Urinary bladder (tissue), 3 donors: ENCODE measurements at regions not wholly inside any gene's neighbourhood (a gene's known extent, or its start where the extent isn't known, plus 50 kb on each side); places are given as distances from the start of the nearest gene placed in this dataset.

Experiments
- DNase-seq: peaks from one replicate; pipeline ENCODE4 v3.0.0-alpha.2; 2015; ENCODE audit errors: extremely low spot score
- H3K27ac ChIP-seq: one replicate; pipeline ENCODE4 v1.5.1; 2013; ENCODE audit warnings: low read depth, mild to moderate bottlenecking, moderate library complexity
- H3K36me3 ChIP-seq: one replicate; pipeline ENCODE4 v1.6.1; 2013; ENCODE audit warnings: mild to moderate bottlenecking, moderate library complexity; ENCODE audit not compliant: insufficient read depth
- H3K4me1 ChIP-seq: one replicate; pipeline ENCODE4 v1.6.1; 2013; ENCODE audit warnings: mild to moderate bottlenecking, moderate library complexity; ENCODE audit not compliant: insufficient read depth
- H3K4me3 ChIP-seq: one replicate; pipeline ENCODE4 v1.5.1; 2013; ENCODE audit warnings: low read depth, low read length
- WGBS: extraction: QIAGEN DNeasy Blood & Tissue Kit; methylation state at CpG from one replicate; pipeline ENCODE4 v1.1.7; 2013; 5-methylcytosine and 5-hydroxymethylcytosine counted together
- donor health status: healthy with polysubstance abuse.
- donor health status: healthy.

DNA sequence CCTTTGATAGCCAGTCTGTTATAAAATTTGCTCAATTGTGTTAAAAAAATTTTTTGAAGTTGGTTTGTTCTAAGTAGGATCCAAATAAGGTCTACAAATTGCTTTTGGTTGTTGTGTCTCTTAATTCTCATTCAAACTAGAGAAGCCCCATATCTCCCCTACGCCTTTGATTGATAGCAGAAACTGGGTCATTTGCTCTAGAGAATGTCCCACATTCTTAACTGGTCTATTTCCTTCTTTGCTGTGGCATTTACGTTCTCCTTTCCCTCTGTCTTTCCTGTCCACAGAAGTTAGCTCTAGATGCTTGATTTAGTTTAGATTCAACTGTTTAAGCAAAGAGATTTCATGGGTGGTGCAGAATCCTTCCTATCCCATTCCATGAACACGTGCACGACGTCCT lies 174.6 kb upstream of the SVIL start:
- Histone ChIP-seq H3K36me3 (no peaks in the 10 kb centered on the region), H3K4me3 (no peak overlapping the region), H3K27ac (no peak overlapping the region), H3K4me1 (no peaks in the 10 kb centered on the region)
- no peak for DNase-seq
- 91% methylated on average over 5 of the region's 5 CpGs for WGBS

DNA sequence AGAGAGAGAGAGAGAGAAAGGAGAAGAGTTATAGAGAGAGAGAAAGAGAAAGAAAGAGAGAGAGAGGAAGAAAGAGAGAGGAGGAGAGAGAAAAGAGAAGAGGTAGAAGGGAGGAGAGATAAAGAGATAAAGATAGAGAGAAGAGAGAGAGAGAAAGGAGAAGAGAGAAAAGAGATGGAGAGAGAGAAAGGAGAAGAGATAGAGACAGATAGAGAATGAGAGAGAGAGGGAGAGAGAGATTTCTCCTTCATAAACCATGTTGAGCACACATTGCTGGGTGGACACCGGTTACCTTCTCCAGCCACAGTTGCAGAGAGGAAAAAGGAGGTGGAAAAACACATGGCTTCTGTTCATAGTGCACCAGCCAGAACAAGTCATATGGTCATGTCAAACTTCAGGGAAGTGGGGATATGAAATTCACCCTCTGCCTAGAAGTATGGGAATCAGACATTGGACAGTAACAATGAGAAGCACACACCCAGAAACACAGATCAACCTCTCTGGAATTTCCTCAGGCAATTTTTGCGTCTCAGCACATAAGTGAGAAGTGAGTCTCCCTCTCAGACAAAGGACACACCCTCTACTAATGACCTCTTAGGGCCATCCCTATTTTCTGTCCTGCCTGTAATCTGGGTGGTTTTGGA lies 172.5 kb upstream of the SVIL start:
- no peak overlapping the region for H3K4me3 ChIP-seq
- no peak overlapping the region for H3K27ac ChIP-seq
- 66% methylated on average over 2 of the region's 2 CpGs for WGBS
- no peak for DNase-seq
- H3K36me3 ChIP-seq: no peaks in the 10 kb centered on the region
- no peaks in the 10 kb centered on the region for H3K4me1 ChIP-seq

DNA sequence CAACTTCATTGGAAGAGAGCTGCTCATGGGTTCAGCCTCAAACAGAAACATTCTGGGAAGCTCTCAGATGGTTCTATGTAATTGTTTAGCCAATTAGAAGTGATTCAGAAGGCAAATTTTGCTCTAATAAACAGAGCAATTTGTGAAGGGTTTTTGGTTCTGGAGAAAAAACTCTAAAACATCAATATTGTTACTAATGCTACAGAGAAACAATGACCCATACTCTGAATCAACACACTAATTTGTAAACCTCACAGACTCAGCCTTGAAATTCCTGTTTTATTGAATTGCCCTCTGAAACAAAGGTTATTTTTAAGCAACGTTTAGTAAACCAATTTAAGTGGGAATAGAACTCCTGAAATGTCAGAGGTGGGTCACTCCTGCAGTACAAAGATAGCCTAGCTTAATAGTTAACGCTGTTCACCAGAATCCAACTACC lies 171.6 kb upstream of the SVIL start:
- Histone ChIP-seq H3K4me3 (no peak overlapping the region), H3K27ac (no peak overlapping the region), H3K36me3 (no peaks in the 10 kb centered on the region), H3K4me1 (no peaks in the 10 kb centered on the region)
- 64% methylated on average over 2 of the region's 2 CpGs for WGBS
- DNase-seq: no peak

DNA sequence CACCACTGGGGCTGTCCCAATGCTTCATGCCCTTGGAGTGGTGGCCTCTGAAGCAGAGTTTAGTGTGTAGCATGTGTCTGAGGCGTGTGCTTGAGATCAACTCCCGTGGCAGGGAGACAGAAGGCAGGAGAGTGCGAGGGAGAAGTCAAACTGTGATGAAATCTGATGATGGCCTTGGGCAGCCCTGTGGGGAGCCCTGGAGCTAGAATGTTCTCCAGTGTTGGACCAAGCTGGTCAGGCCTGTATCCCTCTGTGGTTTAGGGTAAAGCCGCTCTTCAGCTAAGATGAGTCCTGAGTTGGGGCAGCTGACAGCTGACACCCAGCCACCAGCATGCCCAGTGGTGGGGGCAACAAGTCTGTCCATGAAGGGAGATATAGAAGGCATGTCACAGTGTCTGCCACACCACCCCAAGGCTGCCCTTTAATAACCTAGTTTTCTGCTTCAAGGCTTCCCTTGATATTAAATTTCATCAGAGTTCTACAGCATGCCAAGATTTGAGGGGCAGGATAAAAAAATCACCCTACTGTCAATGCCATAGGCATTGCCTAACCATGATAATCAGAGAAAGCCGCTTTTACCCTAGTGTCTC lies 170.5 kb upstream of the SVIL start:
- DNase-seq: no peak
- no peaks in the 10 kb centered on the region for H3K36me3 ChIP-seq
- WGBS: 76% methylated on average over 5 of the region's 5 CpGs
- H3K27ac ChIP-seq: no peak overlapping the region
- no peaks in the 10 kb centered on the region for H3K4me1 ChIP-seq
- no peak overlapping the region for H3K4me3 ChIP-seq

DNA sequence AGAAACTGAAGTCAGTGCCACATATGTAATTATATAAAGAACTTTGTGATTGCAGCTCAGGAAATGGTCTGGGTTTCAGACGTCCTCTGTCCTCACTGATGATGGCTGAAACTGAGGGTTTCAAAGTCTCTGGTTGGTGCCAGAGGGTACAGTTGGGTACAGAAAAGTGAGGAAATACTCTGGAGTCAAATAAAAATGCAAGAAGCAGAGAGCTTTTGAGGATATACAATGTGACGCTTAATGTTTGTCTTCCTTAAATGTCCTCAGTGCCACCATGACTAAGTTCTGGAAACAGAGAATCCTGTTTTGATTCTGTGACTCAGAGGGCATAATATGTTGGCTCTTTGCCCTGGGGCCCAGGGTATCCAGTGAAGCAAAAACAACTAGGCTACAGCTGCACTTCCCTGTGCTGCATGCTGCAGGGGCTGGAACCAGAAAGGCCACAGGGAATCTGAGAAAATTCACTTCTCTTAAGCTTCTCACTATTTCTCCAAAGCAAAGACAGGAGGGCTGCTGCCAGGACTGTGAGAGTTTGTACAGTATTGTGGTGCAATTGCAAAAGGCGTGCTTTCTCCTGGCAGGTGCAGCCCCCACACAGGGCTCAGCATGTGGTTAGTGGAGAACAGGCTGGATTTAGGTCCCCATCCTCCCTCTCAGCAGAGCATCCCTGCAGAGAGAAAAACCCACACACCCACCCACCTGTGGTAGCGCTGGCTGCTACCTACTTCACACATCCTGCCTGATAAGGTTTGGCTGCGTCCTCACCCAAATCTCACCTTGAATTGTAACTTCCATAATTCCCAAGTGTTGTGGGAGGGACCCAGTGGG lies 169.5 kb upstream of the SVIL start:
- H3K4me1 ChIP-seq: no peaks in the 10 kb centered on the region
- no peak overlapping the region for H3K27ac ChIP-seq
- H3K4me3 ChIP-seq: no peak overlapping the region
- no peaks in the 10 kb centered on the region for H3K36me3 ChIP-seq
- WGBS: 74% methylated on average over 5 of the region's 5 CpGs
- no peak for DNase-seq

DNA sequence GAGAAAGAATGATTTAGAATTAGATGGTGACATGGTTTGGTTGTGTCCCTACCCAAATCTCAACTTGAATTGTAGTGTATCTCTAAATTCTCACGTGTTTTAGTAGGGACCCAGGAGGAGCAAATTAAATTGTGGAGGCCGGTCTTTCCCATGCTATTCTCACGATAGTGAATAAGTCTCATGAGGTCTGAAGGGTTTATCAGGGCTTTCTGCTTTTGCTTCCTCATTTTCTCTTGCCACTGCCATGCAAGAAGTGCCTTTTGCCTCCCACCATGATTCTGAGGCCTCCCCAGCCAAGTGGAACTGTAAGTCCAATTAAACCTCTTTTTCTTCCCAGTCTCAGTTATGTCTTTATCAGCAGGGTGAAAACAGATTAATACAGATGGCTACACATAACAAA lies 167.4 kb upstream of the SVIL start:
- DNase-seq: no peak
- WGBS: 92% methylated on average over 3 of the region's 3 CpGs
- no peaks in the 10 kb centered on the region for H3K36me3 ChIP-seq
- peaks cover 2% of the 10 kb centered on the region for H3K4me1 ChIP-seq
- H3K27ac ChIP-seq: no peak overlapping the region
- no peak overlapping the region for H3K4me3 ChIP-seq

DNA sequence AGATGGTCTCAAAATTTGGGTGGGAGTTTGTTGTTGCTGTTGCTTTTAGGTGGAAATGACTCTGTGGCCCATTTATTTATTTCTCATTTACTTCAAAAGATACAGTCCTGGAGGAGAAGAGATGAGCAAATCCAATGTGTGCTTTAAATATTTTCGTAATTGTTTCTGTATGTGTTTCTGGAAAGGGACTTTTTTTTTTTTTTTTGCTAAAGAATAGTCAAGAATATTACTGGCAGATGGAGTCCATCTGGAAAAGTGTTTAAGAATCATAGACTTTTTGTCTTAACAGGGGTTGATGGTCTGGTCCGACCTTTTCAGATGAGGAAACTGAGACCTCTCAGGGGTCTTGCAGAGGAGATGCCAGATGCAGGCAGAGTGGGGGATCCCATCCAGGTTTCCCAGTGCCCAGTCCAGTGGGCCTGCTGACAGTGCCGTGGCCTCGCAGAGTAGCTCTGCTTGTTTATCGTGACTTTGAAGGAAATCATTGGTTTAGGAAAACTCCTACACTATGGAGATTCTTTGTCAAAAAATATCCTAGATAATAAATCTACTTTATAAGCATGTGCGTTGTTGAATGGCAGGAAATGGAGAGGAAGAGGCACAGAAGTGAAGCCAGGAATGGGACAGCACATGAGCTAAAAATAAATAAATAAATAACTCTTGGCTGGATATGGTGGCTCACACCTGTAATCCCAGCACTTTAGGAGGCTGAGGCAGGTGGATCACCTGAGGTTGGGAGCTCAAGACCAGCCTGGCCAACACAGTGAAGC lies 164.3 kb upstream of the SVIL start:
- WGBS: 80% methylated on average over 6 of the region's 6 CpGs
- no peak overlapping the region for H3K27ac ChIP-seq

DNA sequence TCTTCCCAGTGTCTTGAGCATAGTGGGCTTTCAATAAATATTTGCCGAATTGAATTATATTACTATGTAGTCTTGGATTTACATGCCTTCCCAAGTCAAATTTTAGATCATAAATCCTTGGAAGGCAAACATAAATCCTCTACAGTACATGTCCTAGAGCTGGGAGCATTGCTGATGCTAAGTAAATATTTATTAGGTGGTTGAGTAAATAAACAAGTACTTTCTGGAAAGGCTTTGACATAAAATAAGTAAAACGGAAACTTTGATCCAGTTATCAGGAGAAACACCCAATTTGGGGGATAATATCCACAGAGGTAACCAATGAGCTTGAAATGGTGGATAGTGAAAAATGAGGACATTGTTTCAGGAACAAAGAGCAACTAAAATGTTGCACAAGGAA lies 162.8 kb upstream of the SVIL start:
- H3K4me1 ChIP-seq: peaks cover 2% of the 10 kb centered on the region
- WGBS: 59% methylated on average over 2 of the region's 2 CpGs
- DNase-seq: no peak
- H3K27ac ChIP-seq: no peak overlapping the region
- H3K4me3 ChIP-seq: no peak overlapping the region
- H3K36me3 ChIP-seq: no peaks in the 10 kb centered on the region

More for the DNA sequence above, 164.3 kb upstream of the SVIL start:
- DNase-seq: no peak
- Histone ChIP-seq H3K4me1 (peaks cover 2% of the 10 kb centered on the region), H3K36me3 (no peaks in the 10 kb centered on the region), H3K4me3 (no peak overlapping the region)

DNA sequence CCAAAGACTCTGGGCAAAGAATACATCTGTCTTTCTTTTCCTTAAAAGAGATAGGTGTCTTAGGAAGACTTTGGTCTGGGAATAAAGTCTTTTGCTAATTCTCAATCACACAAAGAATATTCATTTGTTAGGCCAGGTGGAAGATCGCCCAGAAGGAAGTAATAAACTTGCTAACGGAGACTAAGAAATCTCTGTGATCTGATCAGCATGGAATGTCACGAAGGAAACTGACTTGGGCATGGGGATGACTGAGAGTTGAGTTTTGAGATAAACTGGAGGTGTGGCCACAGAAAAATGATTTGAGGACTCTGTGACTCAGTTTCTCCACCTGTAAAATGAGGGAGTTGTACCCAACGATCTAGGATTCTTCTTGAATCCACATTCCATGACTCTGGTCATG lies 161.1 kb upstream of the SVIL start:
- no peak for DNase-seq
- Histone ChIP-seq H3K36me3 (no peaks in the 10 kb centered on the region), H3K4me3 (no peak overlapping the region), H3K27ac (no peak overlapping the region), H3K4me1 (peaks cover 2% of the 10 kb centered on the region)
- 37% methylated on average over 4 of the region's 4 CpGs for WGBS

DNA sequence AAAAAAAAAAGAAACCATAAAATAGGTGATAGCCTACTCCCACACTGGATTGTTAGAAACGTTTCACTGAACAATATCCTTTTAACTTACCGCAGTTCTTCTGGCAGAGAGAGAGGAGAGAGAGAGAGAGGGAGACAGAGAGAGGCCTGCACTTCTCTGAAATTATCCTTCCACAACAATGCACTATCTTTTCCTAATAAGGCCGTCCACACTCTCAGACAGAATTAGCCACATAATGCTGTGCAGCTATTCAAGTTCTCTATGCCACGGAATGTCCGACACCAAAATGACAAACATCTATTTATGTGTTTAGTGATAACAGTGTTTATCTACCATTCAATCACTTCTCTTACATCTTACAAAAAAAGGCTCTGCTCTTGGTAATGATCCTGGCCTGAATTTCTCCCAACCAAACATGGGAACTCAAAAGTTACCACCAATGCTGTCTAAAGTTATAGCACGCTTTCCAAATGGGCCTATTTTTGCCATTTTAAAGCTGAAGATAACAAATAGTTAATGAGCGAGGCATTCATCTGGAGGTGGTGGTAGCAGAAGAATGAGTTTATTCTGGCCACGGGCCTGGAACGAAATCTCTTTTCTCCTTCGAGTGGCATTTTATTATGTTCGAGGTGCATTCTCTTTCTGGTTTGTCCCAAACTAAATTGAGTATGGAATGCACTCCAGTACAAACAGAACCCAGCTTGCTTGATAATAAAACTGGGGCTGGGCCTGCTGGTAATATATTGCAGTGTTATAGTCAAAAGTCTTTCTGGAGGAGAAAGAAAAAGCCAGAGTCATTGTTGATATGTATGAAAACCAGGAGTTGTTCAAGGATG lies 160.2 kb upstream of the SVIL start:
- 35% methylated on average over 11 of the region's 11 CpGs for WGBS
- H3K36me3 ChIP-seq: no peaks in the 10 kb centered on the region
- no peak overlapping the region for H3K4me3 ChIP-seq
- peak; percentile 32 for DNase-seq
- peak overlapping the region; percentile 16 for H3K27ac ChIP-seq
- H3K4me1 ChIP-seq: peaks cover 2% of the 10 kb centered on the region

DNA sequence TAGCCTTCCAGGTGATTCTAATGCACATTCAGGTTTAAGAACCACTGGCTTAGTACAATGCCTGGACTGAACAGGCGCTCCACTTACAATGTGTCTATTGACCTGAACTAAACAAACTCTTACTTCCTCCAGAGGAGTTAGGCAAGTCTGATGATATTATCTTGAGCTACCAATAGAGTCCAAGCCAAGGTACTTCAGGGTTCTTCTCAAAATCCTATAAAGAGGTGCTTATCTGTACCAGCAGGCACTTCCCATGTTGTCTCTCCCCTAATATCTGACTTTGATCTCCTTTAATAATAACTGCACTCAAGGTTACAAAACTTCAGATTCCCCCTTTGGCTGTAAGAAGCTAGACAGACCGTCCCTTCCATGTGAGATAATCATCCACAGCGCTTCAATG lies 157.0 kb upstream of the SVIL start:
- no peak overlapping the region for H3K4me3 ChIP-seq
- DNase-seq: no peak
- no peaks in the 10 kb centered on the region for H3K4me1 ChIP-seq
- no peaks in the 10 kb centered on the region for H3K36me3 ChIP-seq
- 89% methylated on average over 3 of the region's 3 CpGs for WGBS
- H3K27ac ChIP-seq: no peak overlapping the region

DNA sequence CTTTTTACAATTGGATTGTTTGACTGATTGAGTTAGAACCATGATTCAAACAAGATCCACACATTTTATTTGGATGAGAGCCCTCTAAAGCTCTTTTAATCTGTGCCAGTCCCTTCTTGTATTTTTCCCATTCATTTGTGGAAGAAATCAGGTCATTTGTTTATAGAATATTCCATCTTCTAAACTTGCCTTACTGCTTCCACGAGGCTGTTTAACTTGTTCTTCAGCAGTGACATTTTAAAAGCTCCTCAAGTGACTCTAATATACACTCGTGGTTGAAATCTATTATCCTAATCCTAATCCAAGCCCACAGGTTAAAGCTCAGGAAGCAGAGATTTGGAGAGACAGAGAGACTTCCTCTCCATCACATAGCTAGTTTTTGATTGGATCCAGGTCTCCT lies 155.4 kb upstream of the SVIL start:
- H3K27ac ChIP-seq: no peak overlapping the region
- H3K36me3 ChIP-seq: no peaks in the 10 kb centered on the region
- no peaks in the 10 kb centered on the region for H3K4me1 ChIP-seq
- WGBS: 16% methylated on average over 2 of the region's 2 CpGs
- no peak for DNase-seq
- H3K4me3 ChIP-seq: no peak overlapping the region

DNA sequence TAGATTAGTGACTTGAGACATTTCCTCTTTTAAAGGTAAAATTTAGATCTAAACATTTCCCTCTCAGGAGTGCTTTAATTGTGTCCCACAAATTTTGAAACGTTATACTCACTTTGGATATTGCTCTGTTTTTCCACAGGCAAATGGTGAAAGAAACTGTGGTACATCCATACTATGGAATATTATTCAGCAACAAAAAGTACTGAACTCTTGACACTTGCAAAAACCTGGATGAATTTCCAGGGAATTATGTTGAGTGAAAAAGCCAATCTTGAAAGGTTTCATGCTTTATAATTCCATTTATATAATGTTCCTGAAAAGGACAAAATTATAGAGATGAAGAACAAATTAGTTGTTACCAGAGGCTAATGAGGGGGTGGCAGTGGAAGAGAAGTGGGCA lies 153.3 kb upstream of the SVIL start:
- Histone ChIP-seq H3K36me3 (no peaks in the 10 kb centered on the region), H3K27ac (no peak overlapping the region), H3K4me3 (no peak overlapping the region), H3K4me1 (no peaks in the 10 kb centered on the region)
- no peak for DNase-seq
- WGBS: 75% methylated on average over 1 of the region's 1 CpG
